HL-60 (cell line): ENCODE measurements at regions not wholly inside any gene's neighbourhood (a gene's known extent, or its start where the extent isn't known, plus 50 kb on each side); places are given as distances from the start of the nearest gene placed in this dataset.

Experiments
- DNase-seq, 2 experiments: peaks; one replicate each; pipeline ENCODE4 v3.0.0-alpha.2; 2010 to 2020; ENCODE audit warnings: low read depth in 1 of 2, low spot score in 1 of 2
- H3K27ac ChIP-seq: fragments of 250-450 bp; sonication (Bioruptor Pico); replicated peaks from 2 replicates; pipeline ENCODE4 v1.5.1; 2020; ENCODE audit warnings: mild to moderate bottlenecking, moderate library complexity
- H3K27me3 ChIP-seq: fragments of 250-450 bp; sonication (Bioruptor Pico); 2 replicates; pipeline ENCODE4 v1.5.1; 2021; ENCODE audit warnings: mild to moderate bottlenecking, moderate library complexity; ENCODE audit not compliant: insufficient read depth, poor library complexity, severe bottlenecking
- H3K4me3 ChIP-seq: replicated peaks from 2 replicates; pipeline ENCODE4 v1.5.1; 2011; ENCODE audit warnings: mild to moderate bottlenecking, control low read depth, low read length; ENCODE audit not compliant: insufficient read depth
- GABPA ChIP-seq: IDR thresholded peaks from 2 replicates; pipeline ENCODE4 v1.6.1; 2012; ENCODE audit warnings: low read depth
- POLR2AphosphoS5 ChIP-seq: IDR thresholded peaks from 2 replicates; pipeline ENCODE4 v1.6.1; 2012; ENCODE audit warnings: low read depth
- SPI1 ChIP-seq: IDR thresholded peaks from 2 replicates; pipeline ENCODE4 v1.6.1; 2012; ENCODE audit warnings: low read depth, mild to moderate bottlenecking, borderline replicate concordance
- TF ChIP-seq, protein P1 (sequence below): IDR thresholded peaks from one replicate; pipeline ENCODE4 v1.5.1; 2011; ENCODE audit warnings: low read length, control low read depth, inconsistent platforms; ENCODE audit not compliant: insufficient read depth
- TF ChIP-seq, protein P2 (sequence below): IDR thresholded peaks from 2 replicates; pipeline ENCODE4 v1.6.1; 2012; ENCODE audit warnings: low read depth; ENCODE audit not compliant: insufficient replicate concordance

DNA sequence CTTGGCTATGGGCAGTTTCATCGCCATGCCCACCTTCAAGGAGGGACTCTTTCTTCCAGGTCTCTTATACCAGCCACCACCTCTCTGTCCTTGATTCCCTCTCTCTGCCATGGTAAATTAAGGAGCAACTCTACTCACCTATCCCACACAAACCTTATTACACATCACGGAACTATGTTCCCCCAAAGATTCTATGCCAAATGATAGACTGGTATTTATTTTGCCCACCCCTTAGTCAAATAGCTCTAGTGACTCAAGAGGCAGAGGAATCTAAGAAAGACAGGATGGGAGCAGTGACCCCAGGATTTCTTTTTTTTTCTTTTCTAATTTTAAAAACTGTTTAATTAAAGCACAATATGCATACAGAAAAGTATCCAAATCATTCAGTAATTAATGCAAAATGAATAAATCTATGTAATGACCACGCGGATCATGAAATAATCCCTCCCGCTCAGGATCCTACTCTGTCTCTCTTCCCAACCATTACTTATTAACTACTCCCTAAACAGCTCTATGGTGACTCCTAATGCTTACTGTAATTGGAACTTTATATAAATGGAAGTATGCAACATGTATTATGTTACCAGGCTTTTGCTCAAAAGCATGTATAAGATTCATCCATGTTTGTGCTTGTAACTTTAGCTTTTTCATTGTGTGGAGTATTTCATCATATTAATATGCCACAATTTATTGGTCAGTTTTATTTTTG is 410.8 kb upstream of the RASGRP1 start:
- no peak overlapping the region for H3K27ac ChIP-seq
- H3K27me3 ChIP-seq = peaks cover 2% of the 10 kb centered on the region
- TF ChIP-seq SPI1 (no peak), GABPA (no peak), POLR2AphosphoS5 (no peak)
- TF ChIP-seq, protein P1, sequence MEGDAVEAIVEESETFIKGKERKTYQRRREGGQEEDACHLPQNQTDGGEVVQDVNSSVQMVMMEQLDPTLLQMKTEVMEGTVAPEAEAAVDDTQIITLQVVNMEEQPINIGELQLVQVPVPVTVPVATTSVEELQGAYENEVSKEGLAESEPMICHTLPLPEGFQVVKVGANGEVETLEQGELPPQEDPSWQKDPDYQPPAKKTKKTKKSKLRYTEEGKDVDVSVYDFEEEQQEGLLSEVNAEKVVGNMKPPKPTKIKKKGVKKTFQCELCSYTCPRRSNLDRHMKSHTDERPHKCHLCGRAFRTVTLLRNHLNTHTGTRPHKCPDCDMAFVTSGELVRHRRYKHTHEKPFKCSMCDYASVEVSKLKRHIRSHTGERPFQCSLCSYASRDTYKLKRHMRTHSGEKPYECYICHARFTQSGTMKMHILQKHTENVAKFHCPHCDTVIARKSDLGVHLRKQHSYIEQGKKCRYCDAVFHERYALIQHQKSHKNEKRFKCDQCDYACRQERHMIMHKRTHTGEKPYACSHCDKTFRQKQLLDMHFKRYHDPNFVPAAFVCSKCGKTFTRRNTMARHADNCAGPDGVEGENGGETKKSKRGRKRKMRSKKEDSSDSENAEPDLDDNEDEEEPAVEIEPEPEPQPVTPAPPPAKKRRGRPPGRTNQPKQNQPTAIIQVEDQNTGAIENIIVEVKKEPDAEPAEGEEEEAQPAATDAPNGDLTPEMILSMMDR = no peak
- TF ChIP-seq, protein P2, sequence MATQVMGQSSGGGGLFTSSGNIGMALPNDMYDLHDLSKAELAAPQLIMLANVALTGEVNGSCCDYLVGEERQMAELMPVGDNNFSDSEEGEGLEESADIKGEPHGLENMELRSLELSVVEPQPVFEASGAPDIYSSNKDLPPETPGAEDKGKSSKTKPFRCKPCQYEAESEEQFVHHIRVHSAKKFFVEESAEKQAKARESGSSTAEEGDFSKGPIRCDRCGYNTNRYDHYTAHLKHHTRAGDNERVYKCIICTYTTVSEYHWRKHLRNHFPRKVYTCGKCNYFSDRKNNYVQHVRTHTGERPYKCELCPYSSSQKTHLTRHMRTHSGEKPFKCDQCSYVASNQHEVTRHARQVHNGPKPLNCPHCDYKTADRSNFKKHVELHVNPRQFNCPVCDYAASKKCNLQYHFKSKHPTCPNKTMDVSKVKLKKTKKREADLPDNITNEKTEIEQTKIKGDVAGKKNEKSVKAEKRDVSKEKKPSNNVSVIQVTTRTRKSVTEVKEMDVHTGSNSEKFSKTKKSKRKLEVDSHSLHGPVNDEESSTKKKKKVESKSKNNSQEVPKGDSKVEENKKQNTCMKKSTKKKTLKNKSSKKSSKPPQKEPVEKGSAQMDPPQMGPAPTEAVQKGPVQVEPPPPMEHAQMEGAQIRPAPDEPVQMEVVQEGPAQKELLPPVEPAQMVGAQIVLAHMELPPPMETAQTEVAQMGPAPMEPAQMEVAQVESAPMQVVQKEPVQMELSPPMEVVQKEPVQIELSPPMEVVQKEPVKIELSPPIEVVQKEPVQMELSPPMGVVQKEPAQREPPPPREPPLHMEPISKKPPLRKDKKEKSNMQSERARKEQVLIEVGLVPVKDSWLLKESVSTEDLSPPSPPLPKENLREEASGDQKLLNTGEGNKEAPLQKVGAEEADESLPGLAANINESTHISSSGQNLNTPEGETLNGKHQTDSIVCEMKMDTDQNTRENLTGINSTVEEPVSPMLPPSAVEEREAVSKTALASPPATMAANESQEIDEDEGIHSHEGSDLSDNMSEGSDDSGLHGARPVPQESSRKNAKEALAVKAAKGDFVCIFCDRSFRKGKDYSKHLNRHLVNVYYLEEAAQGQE = no peak
- no peak for DNase-seq
- H3K4me3 ChIP-seq = no peak overlapping the region

DNA sequence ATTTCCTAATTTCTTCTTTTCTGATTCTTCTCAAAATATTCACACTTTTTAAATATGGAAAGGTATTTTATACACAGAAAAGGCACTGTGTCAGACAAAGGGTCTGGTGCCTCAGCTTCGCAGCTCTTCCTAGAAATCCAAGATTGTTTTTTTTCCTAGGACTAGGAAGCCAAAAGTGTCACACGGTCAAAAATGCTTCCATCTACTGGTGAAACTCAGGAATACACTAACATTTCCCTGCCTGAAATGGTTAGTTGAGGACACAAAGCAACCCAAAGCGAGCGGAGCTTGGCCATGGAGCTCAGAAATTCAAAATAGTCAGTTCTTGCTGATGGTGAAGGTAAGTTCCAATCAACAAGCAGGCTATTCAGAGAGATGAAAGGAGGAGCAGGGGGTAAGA is 426.5 kb upstream of the RASGRP1 start:
- TF ChIP-seq SPI1 = no peak
- no peak for TF ChIP-seq GABPA
- TF ChIP-seq, protein P2 = no peak
- TF ChIP-seq POLR2AphosphoS5 = no peak
- TF ChIP-seq, protein P1 = no peak
- Histone ChIP-seq H3K27me3 (peaks cover 5% of the 10 kb centered on the region), H3K4me3 (no peak overlapping the region), H3K27ac (no peak overlapping the region)
- no peak for DNase-seq

DNA sequence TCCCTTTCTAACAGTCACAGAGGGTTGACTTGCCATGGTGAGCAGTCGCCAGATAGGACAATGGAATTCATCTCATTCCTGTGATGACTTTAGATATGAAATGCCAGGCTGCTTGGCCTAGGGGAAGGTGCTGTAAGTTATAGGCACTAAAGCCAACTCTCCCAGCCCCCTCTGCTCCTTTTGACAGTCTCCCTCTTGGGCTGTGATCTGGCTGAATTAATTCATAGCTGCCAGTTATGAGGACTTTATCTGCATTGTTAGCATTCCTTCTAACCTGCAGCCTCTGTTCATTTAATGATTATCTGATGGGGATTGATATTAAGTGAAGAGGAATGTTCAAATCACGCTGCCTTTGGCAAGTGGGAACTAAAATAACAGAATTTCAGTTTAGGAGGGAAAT is 427.1 kb upstream of the RASGRP1 start:
- Histone ChIP-seq H3K4me3 (no peak overlapping the region), H3K27me3 (peaks cover 5% of the 10 kb centered on the region), H3K27ac (no peak overlapping the region)
- TF ChIP-seq, protein P1 = no peak
- TF ChIP-seq GABPA (no peak), SPI1 (no peak), POLR2AphosphoS5 (no peak)
- TF ChIP-seq, protein P2 = no peak
- DNase-seq = no peak
